ENCODE measurements at regions not wholly inside any gene's neighbourhood (a gene's known extent, or its start where the extent isn't known, plus 50 kb on each side); places are given as distances from the start of the nearest gene placed in this dataset.

- TF ChIP-seq CTCF (IDR thresholded peaks at IDR 0.05; ENCODE audit: low read length) (no peak), EZH2 (optimal IDR thresholded peaks at IDR 0.05; ENCODE audit: low read depth, low read length) (no peak)
Measured at GRCh38 chr12:17015501-17015900, 409.5 kb upstream of the LMO3 start.

All from MM.1S (cell line).